ENCODE measurements at regions not wholly inside any gene's neighbourhood (a gene's known extent, or its start where the extent isn't known, plus 50 kb on each side); places are given as distances from the start of the nearest gene placed in this dataset.
A peak's percentile ranks its signal among the peaks of the same experiment; 100 is the strongest.

DNA sequence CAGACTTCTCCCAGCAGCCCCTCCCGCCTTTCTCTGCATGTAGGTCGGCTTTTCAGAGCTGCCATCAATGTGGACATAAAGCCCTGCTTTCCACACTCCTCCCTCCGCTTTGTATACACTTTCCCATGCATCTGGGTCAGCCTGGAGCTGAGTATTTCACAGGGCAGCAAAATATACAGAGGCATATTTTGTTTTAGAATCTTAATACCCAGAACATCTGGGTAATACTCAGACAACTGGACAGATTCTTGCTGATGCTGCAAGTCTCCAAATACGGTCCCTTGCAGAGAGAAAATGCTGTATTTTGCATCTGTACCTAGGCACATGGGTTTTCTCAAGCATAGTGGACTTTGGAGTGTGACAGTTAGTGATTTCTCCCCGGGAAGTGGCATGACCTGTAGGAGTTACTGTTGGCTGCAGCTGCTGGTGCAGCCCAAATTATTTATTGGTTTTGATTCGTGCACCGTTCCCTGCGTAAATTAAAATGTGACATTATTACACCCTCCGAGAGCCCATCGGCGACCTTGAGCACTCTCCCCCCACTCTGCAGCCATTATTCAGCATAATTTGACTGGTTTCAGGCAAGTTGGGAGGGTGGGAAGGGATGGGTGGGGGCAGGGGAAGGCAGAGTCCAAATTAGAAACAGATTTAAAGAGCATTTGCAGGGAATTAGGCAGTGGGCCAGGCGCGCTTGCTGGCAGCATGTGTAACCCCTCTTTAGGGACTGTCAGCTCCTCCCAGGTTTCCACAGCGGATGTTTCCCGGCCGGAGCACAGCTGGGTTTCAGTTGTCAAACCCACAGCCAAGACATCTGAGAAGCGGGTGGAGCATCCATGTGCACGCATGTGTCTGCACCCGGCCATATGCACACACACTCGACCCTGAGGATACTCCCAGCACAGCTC lies 100.8 kb downstream of the CPN2 start:
- Histone ChIP-seq H3K79me2 (ENCODE audit: low read length) (no peaks in the 10 kb centered on the region), H2AFZ (ENCODE audit: low read depth, low read length) (peak overlapping the region; percentile 44), H4K20me1 (ENCODE audit: insufficient read depth, low read length) (no peaks in the 10 kb centered on the region), H3K36me3 (replicated peaks; ENCODE audit: low read depth, low read length) (no peaks in the 10 kb centered on the region), H3K4me1 (ENCODE audit: low read length) (peaks cover 23% of the 10 kb centered on the region), H3K9me3 (ENCODE audit: insufficient read depth, low read length) (no peaks in the 10 kb centered on the region), H3K4me2 (ENCODE audit: low read length) (peak overlapping the region; percentile 72), H3K9ac (ENCODE audit: low read length) (no peak overlapping the region), H3K4me3 (ENCODE audit: low read length) (0 out of 2 replicates have a peak overlapping the region, but pooled peaks have one; percentile 33), H3K27me3 (ENCODE audit: low read depth, low read length) (peaks cover 8% of the 10 kb centered on the region; the same call in 1 of the 2 replicates), H3K27ac (ENCODE audit: low read length) (no peak overlapping the region)
- TF ChIP-seq, protein P1, sequence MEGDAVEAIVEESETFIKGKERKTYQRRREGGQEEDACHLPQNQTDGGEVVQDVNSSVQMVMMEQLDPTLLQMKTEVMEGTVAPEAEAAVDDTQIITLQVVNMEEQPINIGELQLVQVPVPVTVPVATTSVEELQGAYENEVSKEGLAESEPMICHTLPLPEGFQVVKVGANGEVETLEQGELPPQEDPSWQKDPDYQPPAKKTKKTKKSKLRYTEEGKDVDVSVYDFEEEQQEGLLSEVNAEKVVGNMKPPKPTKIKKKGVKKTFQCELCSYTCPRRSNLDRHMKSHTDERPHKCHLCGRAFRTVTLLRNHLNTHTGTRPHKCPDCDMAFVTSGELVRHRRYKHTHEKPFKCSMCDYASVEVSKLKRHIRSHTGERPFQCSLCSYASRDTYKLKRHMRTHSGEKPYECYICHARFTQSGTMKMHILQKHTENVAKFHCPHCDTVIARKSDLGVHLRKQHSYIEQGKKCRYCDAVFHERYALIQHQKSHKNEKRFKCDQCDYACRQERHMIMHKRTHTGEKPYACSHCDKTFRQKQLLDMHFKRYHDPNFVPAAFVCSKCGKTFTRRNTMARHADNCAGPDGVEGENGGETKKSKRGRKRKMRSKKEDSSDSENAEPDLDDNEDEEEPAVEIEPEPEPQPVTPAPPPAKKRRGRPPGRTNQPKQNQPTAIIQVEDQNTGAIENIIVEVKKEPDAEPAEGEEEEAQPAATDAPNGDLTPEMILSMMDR (IDR thresholded peaks at IDR 0.05; ENCODE audit: low read depth, low read length), result no peak
- TF ChIP-seq EZH2phosphoT487 (IDR thresholded peaks at IDR 0.05; ENCODE audit: low read depth), result no peak

DNA sequence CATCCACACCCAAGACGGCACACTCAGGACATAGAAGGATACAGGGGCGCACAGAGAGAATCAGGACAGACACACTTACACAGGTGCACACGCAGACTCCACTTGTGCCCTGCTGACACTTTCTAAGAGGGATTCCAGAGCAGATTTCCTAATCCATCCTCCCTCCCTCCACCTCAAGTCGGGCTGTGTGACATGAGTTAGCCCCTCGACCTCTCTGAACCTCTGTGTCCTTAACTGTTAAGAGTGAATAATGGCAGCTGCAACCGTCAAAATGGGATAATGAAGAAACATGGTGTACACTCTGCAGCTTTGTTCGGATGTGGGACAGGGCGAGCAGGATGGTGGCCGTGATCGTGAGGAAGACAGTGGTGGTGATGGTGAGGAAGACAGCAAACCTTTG lies 100.1 kb downstream of the CPN2 start:
- no peaks in the 10 kb centered on the region for H3K36me3 ChIP-seq (replicated peaks; ENCODE audit: low read depth, low read length)
- H4K20me1 ChIP-seq (ENCODE audit: insufficient read depth, low read length), result no peaks in the 10 kb centered on the region
- peaks cover 27% of the 10 kb centered on the region for H3K4me1 ChIP-seq (ENCODE audit: low read length)
- H3K79me2 ChIP-seq (ENCODE audit: low read length), result no peaks in the 10 kb centered on the region
- no peak overlapping the region for H3K4me2 ChIP-seq (ENCODE audit: low read length)
- H3K27me3 ChIP-seq (ENCODE audit: low read depth, low read length), result peaks cover 8% of the 10 kb centered on the region; the same call in 1 of the 2 replicates
- H3K27ac ChIP-seq (ENCODE audit: low read length), result no peak overlapping the region
- H3K9me3 ChIP-seq (ENCODE audit: insufficient read depth, low read length), result no peaks in the 10 kb centered on the region
- no peak overlapping the region for H3K4me3 ChIP-seq (ENCODE audit: low read length)
- no peak overlapping the region for H2AFZ ChIP-seq (ENCODE audit: low read depth, low read length)
- H3K9ac ChIP-seq (ENCODE audit: low read length), result no peak overlapping the region
- TF ChIP-seq, protein P1 (IDR thresholded peaks at IDR 0.05; ENCODE audit: low read depth, low read length), result no peak
- TF ChIP-seq EZH2phosphoT487 (IDR thresholded peaks at IDR 0.05; ENCODE audit: low read depth), result no peak

DNA sequence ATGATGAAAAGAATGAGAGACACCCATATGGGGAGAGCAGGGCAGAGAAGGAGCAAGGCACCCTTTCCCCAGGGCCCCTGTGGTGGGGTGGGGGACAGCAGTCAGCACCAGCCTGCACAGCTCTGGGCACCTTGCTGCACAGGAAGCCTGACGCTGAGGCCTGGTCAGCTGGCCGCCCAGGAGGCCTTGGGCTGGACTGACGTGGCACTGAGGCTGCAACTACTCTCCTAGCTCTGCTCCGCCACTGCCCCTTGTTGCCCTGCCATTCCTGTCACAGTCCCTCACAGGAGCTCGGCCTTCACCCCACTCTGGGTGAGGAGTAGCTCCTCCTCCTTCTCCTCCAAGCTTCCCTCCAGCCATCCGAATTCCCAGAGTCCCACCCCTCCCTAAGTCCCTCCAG lies 99.7 kb downstream of the CPN2 start:
- peaks cover 27% of the 10 kb centered on the region for H3K4me1 ChIP-seq (ENCODE audit: low read length)
- no peak overlapping the region for H3K27ac ChIP-seq (ENCODE audit: low read length)

More for the DNA sequence above, 99.7 kb downstream of the CPN2 start:
- no peak overlapping the region for H3K4me2 ChIP-seq (ENCODE audit: low read length)
- TF ChIP-seq, protein P1 (IDR thresholded peaks at IDR 0.05; ENCODE audit: low read depth, low read length), result no peak
- TF ChIP-seq EZH2phosphoT487 (IDR thresholded peaks at IDR 0.05; ENCODE audit: low read depth), result no peak
- H3K27me3 ChIP-seq (ENCODE audit: low read depth, low read length), result peaks cover 8% of the 10 kb centered on the region; the same call in 1 of the 2 replicates
- H3K36me3 ChIP-seq (replicated peaks; ENCODE audit: low read depth, low read length), result no peaks in the 10 kb centered on the region
- no peaks in the 10 kb centered on the region for H3K79me2 ChIP-seq (ENCODE audit: low read length)
- no peak overlapping the region for H3K9ac ChIP-seq (ENCODE audit: low read length)
- no peak overlapping the region for H2AFZ ChIP-seq (ENCODE audit: low read depth, low read length)
- no peaks in the 10 kb centered on the region for H3K9me3 ChIP-seq (ENCODE audit: insufficient read depth, low read length)
- H4K20me1 ChIP-seq (ENCODE audit: insufficient read depth, low read length), result no peaks in the 10 kb centered on the region
- H3K4me3 ChIP-seq (ENCODE audit: low read length), result no peak overlapping the region
